H9 (cell line): ENCODE measurements at regions not wholly inside any gene's neighbourhood (a gene's known extent, or its start where the extent isn't known, plus 50 kb on each side); places are given as distances from the start of the nearest gene placed in this dataset.

ENCODE experiments used
- DNase-seq: peaks from one replicate; pipeline ENCODE4 v3.0.0-alpha.2; 2017
- H2AFZ ChIP-seq: one replicate; pipeline ENCODE4 v1.6.1; 2013; ENCODE audit warnings: mild to moderate bottlenecking, low read length, control low read depth, moderate library complexity
- H2AK5ac ChIP-seq: 2 replicates; pipeline ENCODE4 v1.6.1; 2013; ENCODE audit warnings: low read length, control low read depth, mixed read lengths; ENCODE audit not compliant: insufficient read length
- H2BK120ac ChIP-seq: one replicate; pipeline ENCODE4 v1.6.1; 2013; ENCODE audit warnings: low read depth, mild to moderate bottlenecking, low read length, control low read depth, inconsistent platforms; ENCODE audit not compliant: poor library complexity, severe bottlenecking
- H2BK12ac ChIP-seq: 2 replicates; pipeline ENCODE4 v1.6.1; 2013; ENCODE audit warnings: low read length, control low read depth, mixed read lengths, low read depth; ENCODE audit not compliant: insufficient read length
- H2BK15ac ChIP-seq: 2 replicates; pipeline ENCODE4 v1.6.1; 2013; ENCODE audit warnings: low read depth, low read length, control low read depth
- H2BK20ac ChIP-seq: one replicate; pipeline ENCODE4 v1.6.1; 2013; ENCODE audit warnings: low read depth, mild to moderate bottlenecking, low read length, control low read depth, inconsistent platforms; ENCODE audit not compliant: poor library complexity, severe bottlenecking
- H2BK5ac ChIP-seq: 2 replicates; pipeline ENCODE4 v1.6.1; 2013; ENCODE audit warnings: low read length, control low read depth, mixed read lengths; ENCODE audit not compliant: insufficient read length
- H3K14ac ChIP-seq: 2 replicates; pipeline ENCODE4 v1.6.1; 2013; ENCODE audit warnings: low read length, control low read depth; ENCODE audit not compliant: insufficient read depth
- H3K18ac ChIP-seq: 2 replicates; pipeline ENCODE4 v1.6.1; 2013; ENCODE audit warnings: low read depth, mild to moderate bottlenecking, mixed read lengths, low read length, control low read depth; ENCODE audit not compliant: insufficient read length
- H3K23ac ChIP-seq: 2 replicates; pipeline ENCODE4 v1.6.1; 2013; ENCODE audit warnings: low read length, control low read depth, mixed read lengths, low read depth; ENCODE audit not compliant: insufficient read length
- H3K23me2 ChIP-seq: 2 replicates; pipeline ENCODE4 v1.6.1; 2013; ENCODE audit warnings: low read depth, mild to moderate bottlenecking, mixed read lengths, low read length, control low read depth; ENCODE audit not compliant: insufficient read length, poor library complexity, severe bottlenecking
- H3K27ac ChIP-seq: 2 replicates; pipeline ENCODE4 v1.5.1; 2013; ENCODE audit warnings: low read length, control low read depth, mixed read lengths, low read depth; ENCODE audit not compliant: insufficient read length
- H3K27me3 ChIP-seq: 2 replicates; pipeline ENCODE4 v1.6.1; 2013; ENCODE audit warnings: low read length, control low read depth, inconsistent platforms; ENCODE audit not compliant: insufficient read depth
- H3K4ac ChIP-seq: 2 replicates; pipeline ENCODE4 v1.6.1; 2013; ENCODE audit warnings: low read depth, mild to moderate bottlenecking, control low read depth, inconsistent platforms, low read length, moderate library complexity
- H3K4me1 ChIP-seq: 2 replicates; pipeline ENCODE4 v1.6.1; 2013; ENCODE audit warnings: low read length, control low read depth, inconsistent platforms; ENCODE audit not compliant: insufficient read depth
- H3K4me2 ChIP-seq: 2 replicates; pipeline ENCODE4 v1.6.1; 2013; ENCODE audit warnings: low read length, control low read depth, mixed read lengths; ENCODE audit not compliant: insufficient read length, insufficient read depth
- H3K56ac ChIP-seq: 2 replicates; pipeline ENCODE4 v1.6.1; 2013; ENCODE audit warnings: low read depth, mild to moderate bottlenecking, mixed read lengths, low read length, control low read depth; ENCODE audit not compliant: insufficient read length
- H3K79me1 ChIP-seq: 2 replicates; pipeline ENCODE4 v1.6.1; 2013; ENCODE audit warnings: low read depth, mild to moderate bottlenecking, moderate library complexity, low read length, control low read depth, inconsistent platforms; ENCODE audit not compliant: insufficient read depth, poor library complexity, severe bottlenecking
- H3K79me2 ChIP-seq: 2 replicates; pipeline ENCODE4 v1.6.1; 2013; ENCODE audit warnings: low read length, control low read depth, inconsistent platforms; ENCODE audit not compliant: insufficient read depth
- H3K9ac ChIP-seq: 2 replicates; pipeline ENCODE4 v1.6.1; 2013; ENCODE audit warnings: low read length, control low read depth, mixed read lengths; ENCODE audit not compliant: insufficient read length; ENCODE audit errors: extremely low read depth
- H3K9me3 ChIP-seq: one replicate; pipeline ENCODE4 v1.6.1; 2013; ENCODE audit warnings: low read depth, low read length, inconsistent platforms; ENCODE audit not compliant: control insufficient read depth
- H3T11ph ChIP-seq: one replicate; pipeline ENCODE4 v1.6.1; 2013; ENCODE audit warnings: mild to moderate bottlenecking, low read length, control low read depth, inconsistent platforms
- H4K20me1 ChIP-seq: one replicate; pipeline ENCODE4 v1.6.1; 2013; ENCODE audit not compliant: control insufficient read depth, insufficient read length, insufficient read depth
- H4K5ac ChIP-seq: 2 replicates; pipeline ENCODE4 v1.6.1; 2013; ENCODE audit warnings: low read depth, mild to moderate bottlenecking, mixed read lengths, low read length, control low read depth; ENCODE audit not compliant: insufficient read length
- H4K8ac ChIP-seq: replicated peaks from 2 replicates; pipeline ENCODE4 v1.6.1; 2013; ENCODE audit warnings: low read length, control low read depth, mixed read lengths, low read depth; ENCODE audit not compliant: insufficient read length
- H4K91ac ChIP-seq: 2 replicates; pipeline ENCODE4 v1.6.1; 2013; ENCODE audit warnings: low read depth, mild to moderate bottlenecking, moderate library complexity, mixed read lengths, low read length, control low read depth; ENCODE audit not compliant: insufficient read length
- H3K27ac Mint-ChIP-seq, 3 experiments: 2 replicates in 2 of 3; 3 replicates in 1 of 3; pipeline ENCODE4 v1.8.0; 2020 to 2021; ENCODE audit warnings: mixed read lengths in 3 of 3, mild to moderate bottlenecking in 1 of 3, moderate library complexity in 1 of 3
- H3K27me3 Mint-ChIP-seq: 2 replicates; pipeline ENCODE4 v1.8.0; 2021; ENCODE audit warnings: low read depth, mild to moderate bottlenecking, moderate library complexity, mixed read lengths
- H3K36me3 Mint-ChIP-seq, 3 experiments: 2 replicates in 2 of 3; 3 replicates in 1 of 3; pipeline ENCODE4 v1.8.0; 2020 to 2021; ENCODE audit warnings: low read depth in 3 of 3, mixed read lengths in 3 of 3; ENCODE audit not compliant: insufficient read depth in 1 of 3
- H3K4me1 Mint-ChIP-seq, 2 experiments: 2 replicates each; pipeline ENCODE4 v1.8.0; 2020; ENCODE audit warnings: mixed read lengths in 2 of 2
- H3K4me3 Mint-ChIP-seq, 2 experiments: 2 replicates in 1 of 2; 3 replicates in 1 of 2; pipeline ENCODE4 v1.8.0; 2020 to 2021; ENCODE audit warnings: mild to moderate bottlenecking in 2 of 2, mixed read lengths in 2 of 2, moderate library complexity in 1 of 2
- H3K9me3 Mint-ChIP-seq, 2 experiments: 2 replicates in 1 of 2; 3 replicates in 1 of 2; pipeline ENCODE4 v1.8.0; 2020; ENCODE audit warnings: mild to moderate bottlenecking in 2 of 2, mixed read lengths in 2 of 2, moderate library complexity in 1 of 2
- WGBS: extraction: QIAGEN DNeasy Blood & Tissue Kit; methylation state at CpG from one replicate; pipeline ENCODE4 v1.1.7; 2013; ENCODE audit warnings: missing lambda C conversion rate, low lambda C conversion rate, mixed read lengths; ENCODE audit not compliant: insufficient read length; ENCODE audit errors: extremely low coverage; 5-methylcytosine and 5-hydroxymethylcytosine counted together
- TF ChIP-seq, protein P1 (sequence below): fragments of 200-600 bp; sonication (generic); conservative IDR thresholded peaks from 3 replicates; pipeline ENCODE4 v1.8.0; 2021; ENCODE audit warnings: antibody characterized with exemption, mild to moderate bottlenecking

DNA sequence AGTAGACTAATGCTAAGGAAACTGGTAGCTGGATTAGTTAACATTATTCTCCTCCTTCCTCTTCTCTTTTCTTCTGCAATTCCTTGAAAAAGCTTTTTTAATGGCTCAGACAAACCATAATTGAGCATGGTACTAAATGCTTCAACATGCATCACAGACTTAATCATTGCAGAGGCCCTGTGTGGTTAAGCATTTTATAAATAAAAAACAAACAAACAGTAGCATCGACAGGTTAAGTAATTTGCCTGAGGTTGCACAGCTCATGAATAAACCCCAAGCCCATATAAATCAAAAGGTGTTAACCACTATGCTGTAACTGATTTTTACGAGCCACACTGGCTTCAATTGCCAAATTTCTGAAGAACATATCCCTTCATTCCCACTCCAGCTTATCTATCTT lies 462.1 kb downstream of the LMO4 start:
- Histone ChIP-seq H4K5ac (no peak overlapping the region), H4K91ac (no peak overlapping the region), H3K9ac (no peak overlapping the region), H2BK120ac (no peak overlapping the region), H2AFZ (no peak overlapping the region), H3K23ac (no peak overlapping the region), H3K79me1 (no peaks in the 10 kb centered on the region), H3K4ac (no peak overlapping the region), H2AK5ac (no peak overlapping the region), H3K4me1 (peaks cover 3% of the 10 kb centered on the region; the same call in 1 of the 2 replicates), H4K8ac (no peak overlapping the region), H3T11ph (no peak overlapping the region), H2BK20ac (no peak overlapping the region), H2BK5ac (no peak overlapping the region), H3K27me3 (no peaks in the 10 kb centered on the region), H4K20me1 (no peaks in the 10 kb centered on the region), H3K27ac (no peak overlapping the region), H3K79me2 (no peaks in the 10 kb centered on the region), H3K18ac (no peak overlapping the region), H3K56ac (no peak overlapping the region), H3K4me2 (no peak overlapping the region), H3K14ac (no peak overlapping the region), H2BK12ac (no peak overlapping the region), H2BK15ac (no peak overlapping the region), H3K9me3 (no peaks in the 10 kb centered on the region), H3K23me2 (no peaks in the 10 kb centered on the region)
- Mint-ChIP-seq H3K36me3 (no peaks in the 10 kb centered on the region), H3K27ac (no peak overlapping the region), H3K4me1 (peaks cover 12 to 13% of the 10 kb centered on the region in 2 experiments), H3K27me3 (no peaks in the 10 kb centered on the region), H3K9me3 (no peaks in the 10 kb centered on the region), H3K4me3 (no peak overlapping the region)
- TF ChIP-seq, protein P1, sequence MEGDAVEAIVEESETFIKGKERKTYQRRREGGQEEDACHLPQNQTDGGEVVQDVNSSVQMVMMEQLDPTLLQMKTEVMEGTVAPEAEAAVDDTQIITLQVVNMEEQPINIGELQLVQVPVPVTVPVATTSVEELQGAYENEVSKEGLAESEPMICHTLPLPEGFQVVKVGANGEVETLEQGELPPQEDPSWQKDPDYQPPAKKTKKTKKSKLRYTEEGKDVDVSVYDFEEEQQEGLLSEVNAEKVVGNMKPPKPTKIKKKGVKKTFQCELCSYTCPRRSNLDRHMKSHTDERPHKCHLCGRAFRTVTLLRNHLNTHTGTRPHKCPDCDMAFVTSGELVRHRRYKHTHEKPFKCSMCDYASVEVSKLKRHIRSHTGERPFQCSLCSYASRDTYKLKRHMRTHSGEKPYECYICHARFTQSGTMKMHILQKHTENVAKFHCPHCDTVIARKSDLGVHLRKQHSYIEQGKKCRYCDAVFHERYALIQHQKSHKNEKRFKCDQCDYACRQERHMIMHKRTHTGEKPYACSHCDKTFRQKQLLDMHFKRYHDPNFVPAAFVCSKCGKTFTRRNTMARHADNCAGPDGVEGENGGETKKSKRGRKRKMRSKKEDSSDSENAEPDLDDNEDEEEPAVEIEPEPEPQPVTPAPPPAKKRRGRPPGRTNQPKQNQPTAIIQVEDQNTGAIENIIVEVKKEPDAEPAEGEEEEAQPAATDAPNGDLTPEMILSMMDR, result no peak
- DNase-seq, result no peak
- no CpG with 5 or more reads among the region's 2 CpGs for WGBS
